Endothelial cell of umbilical vein (primary cell): ENCODE measurements at regions not wholly inside any gene's neighbourhood (a gene's known extent, or its start where the extent isn't known, plus 50 kb on each side); places are given as distances from the start of the nearest gene placed in this dataset.
"Not testable (repeated sequence)": the region's sequence is repeated elsewhere in the genome, so short reads cannot be mapped to it uniquely, and the experiment has no call there.

Source experiments
- BruUV-seq: library from RNA; stranded (reverse); fragments of 400-500 nt; replicated peaks from 2 replicates; lab custom pipeline; 2021; lab: Mats Ljungman, UMichigan
- CTCF ChIA-PET: fragments of 300-600, 350-600 bp; sonication (Branson Sonifier 250); formaldehyde crosslinking; loops from one replicate; lab custom pipeline; 2021; ENCODE audit warnings: antibody characterized with exemption, inconsistent platforms; lab: Charles Lee
- POLR2A ChIA-PET: fragments of 300-600, 350-600 bp; sonication (Branson Sonifier 250); formaldehyde crosslinking; loops from one replicate; lab custom pipeline; 2021; ENCODE audit warnings: antibody characterized with exemption, inconsistent platforms; lab: Charles Lee
- DNase-seq: peaks from one replicate; pipeline ENCODE4 v3.0.0-alpha.2; 2011; ENCODE audit warnings: low read depth, low spot score
- FAIRE-seq: peaks from 2 replicates; lab custom pipeline; 2011; peaks lifted over from hg19 to GRCh38; lab: Jason Lieb, UNC
- H2AFZ ChIP-seq: 2 replicates; pipeline ENCODE4 v1.6.0; 2012; ENCODE audit warnings: low read depth, low read length, control low read depth, inconsistent platforms
- H3K27ac ChIP-seq: 2 replicates; pipeline ENCODE4 v1.5.1; 2011; ENCODE audit warnings: low read depth, mild to moderate bottlenecking, control low read depth, low read length, moderate library complexity; ENCODE audit not compliant: insufficient read depth
- H3K27me3 ChIP-seq, 2 experiments: 2 replicates each; pipeline versions ENCODE4 v1.6.0 to v1.6.1; 2011; ENCODE audit warnings: low read length in 2 of 2, mixed read lengths in 1 of 2; ENCODE audit not compliant: control insufficient read depth in 2 of 2, insufficient read depth in 2 of 2
- H3K36me3 ChIP-seq, 2 experiments: 2 replicates in 1 of 2; 3 replicates in 1 of 2; pipeline ENCODE4 v1.5.1; 2011; ENCODE audit warnings: low read length in 2 of 2, mild to moderate bottlenecking in 1 of 2, moderate library complexity in 1 of 2; ENCODE audit not compliant: control insufficient read depth in 2 of 2, insufficient read depth in 2 of 2; ENCODE audit errors: extremely low read depth in 1 of 2
- H3K4me1 ChIP-seq: 3 replicates; pipeline ENCODE4 v1.5.1; 2011; ENCODE audit warnings: mild to moderate bottlenecking, low read length; ENCODE audit not compliant: control insufficient read depth, insufficient read depth; ENCODE audit errors: extremely low read depth
- H3K4me2 ChIP-seq: 2 replicates; pipeline ENCODE4 v1.6.1; 2011; ENCODE audit warnings: low read length, control low read depth, mixed read lengths; ENCODE audit not compliant: insufficient read depth
- H3K4me3 ChIP-seq, 3 experiments: fragments of 200-600 bp in 1 of 3; sonication (generic), shearing (Covaris generic) in 1 of 3; replicated peaks in 1 of 3; 2 replicates each; pipeline ENCODE4 v1.5.1; 2011 to 2016; ENCODE audit warnings: control low read depth in 3 of 3, low read length in 3 of 3, mild to moderate bottlenecking in 2 of 3, inconsistent platforms in 1 of 3, low read depth in 1 of 3, moderate library complexity in 1 of 3; ENCODE audit not compliant: insufficient read depth in 1 of 3
- H3K79me2 ChIP-seq: 2 replicates; pipeline ENCODE4 v1.6.0; 2012; ENCODE audit warnings: low read length, inconsistent platforms; ENCODE audit not compliant: control insufficient read depth, insufficient read depth
- H3K9ac ChIP-seq: replicated peaks from 2 replicates; pipeline ENCODE3; 2011; ENCODE audit warnings: low read length, control low read depth; ENCODE audit not compliant: insufficient read depth; ENCODE audit errors: extremely low read depth
- H3K9me1 ChIP-seq: replicated peaks from 3 replicates; pipeline ENCODE4 v1.6.0; 2011; ENCODE audit warnings: mild to moderate bottlenecking, low read length; ENCODE audit not compliant: control insufficient read depth, insufficient read depth; ENCODE audit errors: extremely low read depth
- H3K9me3 ChIP-seq: replicated peaks from 2 replicates; pipeline ENCODE4 v1.5.1; 2012; ENCODE audit warnings: low read length, inconsistent platforms; ENCODE audit not compliant: control insufficient read depth, insufficient read depth
- H4K20me1 ChIP-seq: replicated peaks from 2 replicates; pipeline ENCODE3; 2011; ENCODE audit warnings: mild to moderate bottlenecking, low read length; ENCODE audit not compliant: control insufficient read depth, insufficient read depth; ENCODE audit errors: extremely low read depth
- EZH2 ChIP-seq: IDR thresholded peaks from 2 replicates; pipeline ENCODE4 v1.6.1; 2012; ENCODE audit warnings: borderline replicate concordance, low read depth, mild to moderate bottlenecking, moderate library complexity, low read length, inconsistent platforms; ENCODE audit not compliant: severe bottlenecking
- FOS ChIP-seq: IDR thresholded peaks from 2 replicates; pipeline ENCODE4 v1.6.1; 2011; ENCODE audit warnings: mild to moderate bottlenecking, low read length, moderate library complexity, borderline replicate concordance; ENCODE audit not compliant: insufficient read depth
- GATA2 ChIP-seq: IDR thresholded peaks from 2 replicates; pipeline ENCODE4 v1.7.0; 2011; ENCODE audit warnings: low read depth, mild to moderate bottlenecking, moderate library complexity, mixed read lengths, low read length; ENCODE audit not compliant: insufficient read length, insufficient read depth
- JUN ChIP-seq: IDR thresholded peaks from 2 replicates; pipeline ENCODE4 v1.6.1; 2011; ENCODE audit warnings: borderline replicate concordance, low read depth; ENCODE audit not compliant: insufficient read length, insufficient read depth
- MAX ChIP-seq: IDR thresholded peaks from 2 replicates; pipeline ENCODE4 v1.6.1; 2011; ENCODE audit not compliant: insufficient read depth, insufficient read length
- MYC ChIP-seq: IDR thresholded peaks from one replicate; pipeline ENCODE4 v1.6.1; 2011; ENCODE audit warnings: mild to moderate bottlenecking, low read depth, low read length
- POLR2A ChIP-seq: IDR thresholded peaks from 2 replicates; pipeline ENCODE4 v1.6.1; 2012; ENCODE audit warnings: low read depth, mild to moderate bottlenecking, control low read depth, low read length
- POLR2AphosphoS5 ChIP-seq: IDR thresholded peaks from 2 replicates; pipeline ENCODE4 v1.6.1; 2012; ENCODE audit warnings: low read depth, mild to moderate bottlenecking, control low read depth, low read length, moderate library complexity; ENCODE audit not compliant: insufficient read depth
- dilution Hi-C: fragments of 300-500 bp; cut with MboI; formaldehyde crosslinking; loops from one replicate; pipeline ENCODE4 v1.15.0; 2019; ENCODE audit warnings: low sequenced_read_pairs; ENCODE audit not compliant: extremely low pct_ligation_motif_present
- intact Hi-C: fragments of 100-400 bp; cut with micrococcal nuclease; formaldehyde crosslinking; loops from one replicate; pipeline ENCODE4 v1.10.0; 2022
- TF ChIP-seq, protein P1 (sequence below), 2 donors: IDR thresholded peaks; 1 replicate in 1 of 2; 2 replicates in 1 of 2; pipeline ENCODE4 v1.5.1; 2011; ENCODE audit warnings: low read length in 2 of 2, mild to moderate bottlenecking in 2 of 2, moderate library complexity in 2 of 2, control low read depth in 1 of 2, inconsistent platforms in 1 of 2, low read depth in 1 of 2; ENCODE audit not compliant: insufficient read depth in 1 of 2; ENCODE audit errors: extremely low read depth in 1 of 2

DNA sequence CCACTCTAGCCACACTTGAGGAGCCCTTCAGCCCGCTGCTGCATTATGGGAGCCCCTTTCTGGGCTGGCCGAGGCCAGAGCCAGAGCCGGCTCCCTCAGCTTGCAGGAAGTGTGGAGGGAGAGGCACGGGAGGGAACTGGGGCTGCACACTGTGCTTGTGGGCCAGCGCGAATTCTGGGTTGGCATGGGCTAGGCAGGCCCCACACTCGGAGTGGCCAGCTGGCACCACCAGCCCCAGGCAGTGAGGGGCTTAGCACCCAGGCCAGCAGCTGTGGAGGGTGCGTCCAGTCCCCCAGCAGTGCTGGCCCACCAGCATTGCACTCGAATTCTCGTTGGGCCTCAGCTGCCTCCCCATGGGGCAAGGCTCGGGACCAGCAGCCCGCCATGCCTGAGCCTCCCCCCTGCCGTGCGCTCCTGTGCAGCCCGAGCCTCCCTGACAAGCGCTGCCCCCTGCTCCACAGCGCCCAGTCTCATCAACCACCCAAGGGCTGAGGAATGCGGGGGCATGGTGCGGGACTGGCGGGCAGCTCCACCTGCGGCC, 785.9 kb upstream of the TPTE start:
- CTCF ChIA-PET: no interaction called here
- dilution Hi-C loops: no loop called here

GRCh38 chr21:9737301-9737700, 784.1 kb upstream of the TPTE start:
- H3K79me2 ChIP-seq, DNase-seq, H3K9me1 ChIP-seq, H3K4me2 ChIP-seq, CTCF ChIA-PET, FAIRE-seq, dilution Hi-C loops, POLR2A ChIA-PET, H3K4me1 ChIP-seq, H3K9ac ChIP-seq, H4K20me1 ChIP-seq, intact Hi-C loops, H3K27me3 ChIP-seq, H3K27ac ChIP-seq, H3K4me3 ChIP-seq, H2AFZ ChIP-seq, H3K36me3 ChIP-seq, BruUV-seq: not testable (repeated sequence)
- peaks cover 27% of the 10 kb centered on the region for H3K9me3 ChIP-seq

More for the DNA sequence above, 785.9 kb upstream of the TPTE start:
- Histone ChIP-seq H4K20me1 (no peaks in the 10 kb centered on the region), H3K9me1 (no peaks in the 10 kb centered on the region), H3K9ac (no peak overlapping the region), H3K4me2 (no peak overlapping the region), H3K27me3 (no peaks in the 10 kb centered on the region), H3K27ac (no peak overlapping the region), H2AFZ (no peak overlapping the region), H3K9me3 (peaks cover 22% of the 10 kb centered on the region), H3K79me2 (no peaks in the 10 kb centered on the region), H3K4me3 (no peak overlapping the region), H3K36me3 (no peaks in the 10 kb centered on the region), H3K4me1 (no peaks in the 10 kb centered on the region)
- no peak for TF ChIP-seq EZH2
- no peak for TF ChIP-seq FOS
- no peak for TF ChIP-seq JUN
- no peak for TF ChIP-seq MYC
- no peak for TF ChIP-seq MAX
- TF ChIP-seq GATA2: no peak
- TF ChIP-seq POLR2AphosphoS5: no peak
- TF ChIP-seq, protein P1, sequence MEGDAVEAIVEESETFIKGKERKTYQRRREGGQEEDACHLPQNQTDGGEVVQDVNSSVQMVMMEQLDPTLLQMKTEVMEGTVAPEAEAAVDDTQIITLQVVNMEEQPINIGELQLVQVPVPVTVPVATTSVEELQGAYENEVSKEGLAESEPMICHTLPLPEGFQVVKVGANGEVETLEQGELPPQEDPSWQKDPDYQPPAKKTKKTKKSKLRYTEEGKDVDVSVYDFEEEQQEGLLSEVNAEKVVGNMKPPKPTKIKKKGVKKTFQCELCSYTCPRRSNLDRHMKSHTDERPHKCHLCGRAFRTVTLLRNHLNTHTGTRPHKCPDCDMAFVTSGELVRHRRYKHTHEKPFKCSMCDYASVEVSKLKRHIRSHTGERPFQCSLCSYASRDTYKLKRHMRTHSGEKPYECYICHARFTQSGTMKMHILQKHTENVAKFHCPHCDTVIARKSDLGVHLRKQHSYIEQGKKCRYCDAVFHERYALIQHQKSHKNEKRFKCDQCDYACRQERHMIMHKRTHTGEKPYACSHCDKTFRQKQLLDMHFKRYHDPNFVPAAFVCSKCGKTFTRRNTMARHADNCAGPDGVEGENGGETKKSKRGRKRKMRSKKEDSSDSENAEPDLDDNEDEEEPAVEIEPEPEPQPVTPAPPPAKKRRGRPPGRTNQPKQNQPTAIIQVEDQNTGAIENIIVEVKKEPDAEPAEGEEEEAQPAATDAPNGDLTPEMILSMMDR (IDR thresholded peaks at IDR 0.05; ENCODE audit: extremely low read depth in 1 of 2, insufficient read depth in 1 of 2, low read depth in 1 of 2, low read length in 2 of 2): no peak
- no peak for TF ChIP-seq POLR2A
- no TSS peak for BruUV-seq
- FAIRE-seq: no peak
- intact Hi-C loops: no loop called here
- POLR2A ChIA-PET: no interaction called here
- no peak for DNase-seq

DNA sequence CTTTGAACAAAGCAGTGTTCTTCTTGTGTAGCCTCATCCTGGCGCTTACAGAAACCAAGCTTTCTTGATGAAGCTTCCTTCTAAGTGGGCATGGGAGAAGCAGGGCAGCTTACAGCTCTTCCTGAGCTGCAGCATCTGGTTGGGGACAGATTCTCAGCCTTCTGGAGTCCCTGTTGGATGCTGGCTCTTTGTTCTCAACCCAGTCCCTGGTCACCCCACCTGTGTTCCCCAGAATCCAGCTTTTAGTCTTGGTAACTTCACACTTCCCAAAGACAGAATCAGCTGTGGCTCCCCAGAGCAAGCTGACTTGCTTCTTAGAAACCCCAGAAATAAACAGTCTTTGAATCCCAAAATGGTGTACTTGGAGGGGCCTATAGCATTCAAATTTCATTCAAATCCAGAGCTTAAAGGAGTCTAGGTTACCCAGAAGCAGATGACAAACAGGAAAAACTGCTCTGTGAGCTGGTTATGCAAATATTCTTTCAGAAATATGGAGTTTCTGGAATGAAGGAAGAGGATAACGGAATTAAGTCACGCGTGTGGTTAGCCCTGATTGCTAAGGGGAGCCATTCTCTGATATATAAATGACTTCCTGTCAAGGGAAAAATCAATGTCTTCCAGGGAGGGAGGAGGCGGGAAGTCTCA, 783.4 kb upstream of the TPTE start:
- H3K4me3 ChIP-seq, CTCF ChIA-PET: not testable (repeated sequence)

More for the DNA sequence above, 783.4 kb upstream of the TPTE start:
- FAIRE-seq, H4K20me1 ChIP-seq, intact Hi-C loops, H3K9ac ChIP-seq, BruUV-seq, H2AFZ ChIP-seq, DNase-seq, H3K9me1 ChIP-seq, H3K4me1 ChIP-seq, H3K36me3 ChIP-seq, H3K27me3 ChIP-seq, POLR2A ChIA-PET, H3K79me2 ChIP-seq, dilution Hi-C loops, H3K4me2 ChIP-seq, H3K27ac ChIP-seq: not testable (repeated sequence)
- peaks cover 27% of the 10 kb centered on the region for H3K9me3 ChIP-seq
